Left cardiac atrium (tissue), 4 donors: ENCODE measurements at regions not wholly inside any gene's neighbourhood (a gene's known extent, or its start where the extent isn't known, plus 50 kb on each side); places are given as distances from the start of the nearest gene placed in this dataset.

Experiments used
- ATAC-seq, 2 donors: fragments of 200-7000 bp; cut with Tn5 transposase; one replicate each; pipeline ENCODE4 v1.9.1; 2020; ENCODE audit warnings: mild to moderate bottlenecking in 2 of 2, moderate library complexity in 2 of 2
- DNase-seq: peaks from one replicate; pipeline ENCODE4 v3.0.0-alpha.2; 2020
- intact Hi-C, 2 donors: fragments of 100-400 bp; cut with DNase I; formaldehyde crosslinking; loops; one replicate each; pipeline versions ENCODE4 v1.14.1 to v1.15.1; 2022 to 2023
- donor health status: DM: no; HTN: yes; CAD: no.
- donor health status: DM: no; HTN: yes; CAD: no; lungs with severe emphysema.
- donor health status: DM: yes; HTN: yes; CAD: no.
- donor health status: Dilated cardiomyopathy.

DNA sequence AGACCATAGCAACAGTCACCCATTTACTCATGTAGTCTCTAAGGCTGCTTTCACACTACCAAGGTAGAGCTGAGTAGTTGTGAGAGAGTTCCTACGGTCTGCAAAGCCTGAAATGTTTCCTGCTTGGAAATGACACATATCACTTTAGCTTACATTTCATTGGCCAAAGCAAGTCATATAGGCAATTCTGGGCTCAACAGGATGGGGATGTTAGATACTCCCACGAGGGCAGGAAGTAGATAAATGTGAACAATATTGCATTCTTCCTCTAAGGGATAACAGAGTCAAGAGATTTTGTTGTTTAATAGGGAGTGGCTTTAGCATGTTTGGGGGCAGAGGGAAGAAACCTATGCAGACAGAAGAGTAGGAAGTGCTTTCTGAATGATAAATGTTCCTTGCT is 355.6 kb upstream of the THRB start:
- intact Hi-C loops: no loop called here
- DNase-seq (no peak), ATAC-seq (no peak)

GRCh38 chr3:24853685-24854490 is 359.2 kb upstream of the THRB start:
- DNase-seq: no peak
- no peak for ATAC-seq
- intact Hi-C loops: no loop called here

DNA sequence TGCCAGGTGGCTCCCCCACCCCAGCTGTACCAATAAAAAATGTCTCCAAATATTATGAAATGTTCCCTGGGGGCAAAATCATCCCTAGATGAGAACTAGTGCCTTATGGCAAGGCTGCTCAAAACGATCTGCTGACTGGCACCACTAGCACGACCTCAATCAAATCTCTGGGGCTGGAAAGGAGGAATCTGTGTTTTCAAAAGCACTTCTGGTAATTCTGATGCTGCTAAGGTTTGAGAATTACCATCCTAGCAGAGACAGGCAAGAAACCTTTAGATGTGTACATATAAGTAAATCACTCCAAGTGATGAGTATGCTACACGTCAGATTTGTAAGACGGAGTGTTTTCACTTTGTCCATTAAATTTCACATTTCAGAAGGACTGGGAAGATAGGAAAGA is 360.1 kb upstream of the THRB start:
- no peak for ATAC-seq
- intact Hi-C loops: no loop called here
- no peak for DNase-seq

DNA sequence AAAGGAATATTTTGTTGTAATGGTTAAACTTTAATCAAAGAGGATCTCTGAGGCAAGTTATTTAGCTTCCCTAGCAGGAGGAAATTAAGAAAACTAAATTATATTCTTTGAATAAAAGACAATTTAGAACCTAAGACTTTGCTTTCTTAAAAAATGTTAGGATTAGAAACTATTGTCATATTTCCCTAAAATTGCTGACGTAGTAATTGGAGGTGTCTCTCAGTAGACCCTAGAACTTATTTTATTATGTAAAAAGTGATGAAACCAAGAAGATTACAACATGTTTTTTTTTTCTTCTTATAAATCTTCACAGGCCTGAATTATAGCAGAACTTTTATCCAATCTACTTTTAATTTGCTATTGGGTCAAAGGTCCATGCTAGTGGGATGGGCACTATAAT is 363.3 kb upstream of the THRB start:
- ATAC-seq (no peak), DNase-seq (no peak)
- intact Hi-C loops: no loop called here

DNA sequence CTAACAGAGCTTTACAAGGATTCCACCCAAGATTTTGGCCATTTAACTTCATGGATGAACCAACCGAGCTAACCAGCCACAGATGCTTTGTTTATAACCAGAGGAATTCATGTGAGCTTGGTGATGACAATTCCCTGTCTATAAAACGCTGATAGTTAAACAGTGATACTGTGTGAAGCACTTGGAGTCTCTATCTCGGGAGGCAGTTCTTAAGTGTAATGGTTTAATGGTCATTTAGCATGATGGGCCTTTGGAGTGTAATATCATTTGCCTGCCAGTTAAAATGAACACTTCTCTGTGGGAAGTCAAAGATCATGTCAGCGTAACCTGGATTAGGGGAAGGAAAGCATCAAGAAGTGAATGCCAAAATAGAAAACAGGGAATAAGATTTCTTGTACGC is 368.6 kb upstream of the THRB start:
- DNase-seq (no peak), ATAC-seq (no peak)
- intact Hi-C loops: no loop called here

GRCh38 chr3:24867783-24868182 is 373.1 kb upstream of the THRB start:
- intact Hi-C loops: no loop called here
- ATAC-seq: no peak
- DNase-seq: no peak

DNA sequence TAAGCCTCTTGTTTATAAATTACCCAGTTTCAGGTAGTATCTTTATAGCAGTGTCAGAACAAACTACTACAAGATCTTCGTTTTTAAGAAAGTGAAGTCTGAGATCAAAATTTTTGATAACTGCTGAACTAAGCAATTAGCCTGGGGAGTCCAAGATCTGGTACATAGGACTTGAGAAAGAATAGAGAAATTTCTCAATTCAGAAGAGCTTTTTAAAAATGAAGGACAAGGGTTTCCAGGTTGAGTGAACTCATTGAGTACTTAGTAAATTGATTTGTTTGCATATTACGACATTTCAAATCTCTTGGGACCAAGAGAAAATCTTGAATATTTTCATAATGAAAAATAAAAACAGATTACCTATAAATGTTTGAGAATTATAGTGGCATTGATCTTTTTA is 386.6 kb upstream of the THRB start:
- intact Hi-C loops: no loop called here
- ATAC-seq: no peak
- DNase-seq: no peak

GRCh38 chr3:24886501-24886900 is 391.9 kb upstream of the THRB start:
- DNase-seq: no peak
- no peak for ATAC-seq
- intact Hi-C loops: no loop called here

GRCh38 chr3:24890012-24890411 is 395.4 kb upstream of the THRB start:
- no peak for ATAC-seq
- intact Hi-C loops: no loop called here
- no peak for DNase-seq

GRCh38 chr3:24899373-24899772 is 404.7 kb upstream of the THRB start:
- no peak for DNase-seq
- intact Hi-C loops: no loop called here
- ATAC-seq: no peak

DNA sequence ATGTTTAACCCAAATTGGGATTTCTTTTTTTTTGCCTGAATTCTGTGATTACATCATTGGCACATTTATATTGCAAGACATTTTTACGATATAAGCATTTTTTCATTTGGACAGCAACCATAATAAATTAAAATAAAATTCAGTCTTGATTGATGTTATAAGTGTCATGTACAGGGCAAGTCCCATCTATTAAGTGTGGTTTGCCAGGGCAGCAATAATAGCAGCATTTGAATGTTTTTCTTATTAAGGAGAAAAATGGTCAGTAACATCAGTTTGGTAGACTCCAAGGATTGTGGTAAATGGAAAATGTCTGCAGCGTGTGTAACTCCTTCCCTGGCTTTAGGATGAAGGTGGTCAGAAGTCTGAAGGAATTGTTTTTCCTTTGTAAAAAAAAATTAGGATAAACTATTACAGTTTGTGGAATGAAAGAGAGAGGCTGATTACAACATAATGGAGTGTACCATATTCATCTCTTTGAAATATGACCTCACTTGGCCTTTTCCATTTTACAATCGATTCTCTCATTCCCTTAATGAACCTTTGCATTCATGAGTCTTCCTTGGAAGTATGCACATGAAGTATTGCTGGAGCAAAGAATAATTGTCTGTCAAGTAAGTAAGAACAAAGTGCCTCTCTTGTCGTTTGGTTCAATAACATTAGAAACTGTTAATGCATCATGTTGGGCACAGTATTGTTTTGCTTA is 405.4 kb upstream of the THRB start:
- DNase-seq: no peak
- intact Hi-C loops: no loop called here
- ATAC-seq: no peak

GRCh38 chr3:24905266-24905665 is 410.6 kb upstream of the THRB start:
- intact Hi-C loops: no loop called here
- no peak for DNase-seq
- no peak for ATAC-seq

- intact Hi-C loops: no loop called here
- DNase-seq (no peak), ATAC-seq (no peak)
Measured at GRCh38 chr3:24907106-24907505, 412.5 kb upstream of the THRB start.

DNA sequence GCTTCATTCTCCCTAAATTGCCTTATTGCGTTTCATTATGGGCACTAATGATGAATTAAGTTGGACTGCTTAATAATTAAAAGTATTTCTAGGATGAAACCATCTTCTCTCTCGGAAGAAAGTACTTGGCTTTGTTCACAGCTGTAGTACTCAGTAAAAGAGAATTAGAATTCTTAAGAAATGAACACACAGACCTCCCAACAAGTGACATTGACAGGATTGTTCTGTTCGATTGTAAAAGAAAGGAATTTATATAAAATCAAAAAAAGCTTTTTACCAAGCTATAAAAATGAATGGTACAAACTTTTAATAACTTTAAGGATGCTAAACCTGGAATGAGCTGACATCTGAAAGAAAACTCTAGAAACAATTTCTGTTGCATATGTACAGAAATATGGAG is 416.4 kb upstream of the THRB start:
- intact Hi-C loops: no loop called here
- DNase-seq: no peak
- no peak for ATAC-seq

DNA sequence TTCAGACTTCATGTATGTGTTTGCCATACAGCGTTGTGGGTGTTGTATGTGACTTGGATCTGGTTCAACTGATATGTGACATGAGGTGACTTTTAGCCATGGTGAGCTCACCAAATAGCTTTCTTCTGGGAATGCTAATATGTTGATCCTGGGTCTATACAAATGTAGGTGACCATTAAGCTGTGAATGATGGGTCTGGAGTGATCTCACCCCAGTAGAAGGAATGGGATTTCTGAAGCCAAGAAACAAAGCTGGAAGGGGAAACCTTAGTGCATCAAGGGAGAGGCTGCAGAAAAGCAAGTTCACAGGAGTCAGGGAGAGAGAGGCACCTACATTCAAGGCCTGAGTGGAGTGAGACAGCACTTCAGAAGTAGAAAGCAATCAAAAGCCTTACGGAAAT is 421.0 kb upstream of the THRB start:
- ATAC-seq (no peak), DNase-seq (no peak)
- intact Hi-C loops: no loop called here

GRCh38 chr3:24917908-24918307 is 423.3 kb upstream of the THRB start:
- intact Hi-C loops: no loop called here
- ATAC-seq (no peak), DNase-seq (no peak)

DNA sequence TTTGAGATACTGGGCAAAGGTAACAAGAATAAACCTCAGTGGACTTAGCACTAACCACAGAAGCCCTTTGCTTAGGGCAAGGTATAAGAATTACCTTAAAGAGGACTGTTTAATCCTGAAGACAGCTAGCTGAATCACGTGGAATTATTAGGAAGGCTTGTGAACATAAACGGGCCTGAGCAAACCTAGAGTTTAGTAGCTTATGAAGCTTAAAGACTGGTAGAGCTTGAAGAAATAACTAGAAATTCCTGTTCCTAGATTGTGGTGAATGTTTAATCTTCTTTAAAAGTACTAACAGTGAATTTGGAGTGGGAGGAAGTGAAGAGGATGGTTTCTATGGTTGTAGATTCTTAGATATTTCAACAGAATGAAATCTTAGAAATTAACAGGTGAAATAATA is 428.9 kb upstream of the THRB start:
- ATAC-seq (no peak), DNase-seq (no peak)
- intact Hi-C loops: no loop called here

- intact Hi-C loops: no loop called here
- DNase-seq (no peak), ATAC-seq (no peak)
Measured at GRCh38 chr3:24929521-24929920, 434.9 kb upstream of the THRB start.

DNA sequence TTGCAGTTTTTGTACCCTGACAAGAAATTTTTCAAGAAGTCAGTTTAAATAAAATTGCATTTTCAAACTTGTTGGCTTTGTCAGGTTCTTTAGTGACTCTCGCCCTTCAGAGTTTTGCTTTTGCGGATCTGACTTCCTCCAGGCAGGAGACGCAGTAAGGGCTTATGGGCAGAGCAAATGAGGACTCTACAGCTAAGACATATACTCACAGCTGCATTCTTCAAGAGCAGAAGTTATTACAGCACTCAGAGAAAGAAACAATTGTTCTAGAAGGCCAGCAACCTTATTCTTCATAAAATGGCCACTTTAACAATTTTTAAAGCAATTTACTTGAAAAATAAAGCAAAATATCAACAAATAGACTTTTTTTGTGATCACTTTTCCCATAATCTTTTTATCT is 438.8 kb upstream of the THRB start:
- intact Hi-C loops: no loop called here
- DNase-seq: no peak
- ATAC-seq: no peak

DNA sequence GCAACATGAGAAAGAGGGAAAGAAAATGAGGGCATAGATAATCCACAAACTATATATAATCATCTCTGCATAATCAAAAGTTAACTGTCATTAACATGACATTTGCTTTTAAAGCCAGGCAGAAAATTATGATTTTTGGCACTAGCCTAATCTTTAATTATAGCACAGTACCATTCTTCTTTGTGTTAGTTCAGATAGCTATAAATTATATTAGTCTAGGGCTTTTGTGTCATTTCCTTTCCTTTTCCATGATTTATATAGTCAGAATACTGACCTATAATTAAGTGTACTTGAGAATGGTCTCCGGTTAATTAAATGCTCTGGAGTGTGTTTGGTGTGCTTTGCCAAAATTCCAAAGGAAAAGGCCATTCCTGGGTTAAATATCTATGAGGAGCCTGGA is 441.9 kb upstream of the THRB start:
- intact Hi-C loops: no loop called here
- no peak for ATAC-seq
- DNase-seq: no peak

DNA sequence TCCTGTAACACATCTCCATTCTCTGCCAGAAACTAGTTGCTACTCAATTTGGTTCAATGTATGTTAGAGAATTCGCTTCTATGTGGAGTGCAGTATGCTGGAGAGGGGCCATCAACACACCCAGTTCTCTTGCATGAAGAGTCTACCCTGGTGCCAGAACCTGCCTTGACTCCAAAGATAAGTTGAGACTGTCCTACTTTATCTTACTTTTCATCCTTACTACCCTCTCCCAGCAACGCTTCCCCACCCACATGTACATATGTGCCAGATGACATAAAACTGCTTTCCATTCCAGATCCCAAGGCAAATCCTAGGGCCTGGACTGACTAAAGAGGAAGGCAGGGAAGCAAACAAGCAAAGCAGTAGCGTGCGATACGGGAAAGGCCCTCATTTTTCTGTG is 442.6 kb upstream of the THRB start:
- no peak for DNase-seq
- intact Hi-C loops: no loop called here

More for the DNA sequence above, 442.6 kb upstream of the THRB start:
- no peak for ATAC-seq
